Natural killer cell (primary cell): ENCODE measurements at regions not wholly inside any gene's neighbourhood (a gene's known extent, or its start where the extent isn't known, plus 50 kb on each side); places are given as distances from the start of the nearest gene placed in this dataset.

Source experiments
- ATAC-seq, 3 donors: fragments of 150-1000 bp in 2 of 3; fragments of 200-7000 bp in 1 of 3; cut with Tn5 transposase; 1 replicate in 1 of 3; 2 replicates in 2 of 3; pipeline ENCODE4 v1.10.0; 2021; ENCODE audit warnings: mild to moderate bottlenecking in 2 of 3, moderate library complexity in 2 of 3
- DNase-seq, 2 donors: peaks; one replicate each; pipeline versions ENCODE4 v3.0.0 to v3.0.0-alpha.2; 2013 to 2021; ENCODE audit warnings: mixed read lengths in 1 of 2
- H3K27ac ChIP-seq: one replicate; pipeline ENCODE4 v1.5.1; 2013; ENCODE audit warnings: mild to moderate bottlenecking, low read length
- H3K27me3 ChIP-seq: one replicate; pipeline ENCODE4 v1.6.1; 2013; ENCODE audit warnings: low read length; ENCODE audit not compliant: control insufficient read depth, insufficient read depth
- H3K36me3 ChIP-seq: one replicate; pipeline ENCODE4 v1.6.1; 2013; ENCODE audit warnings: low read length; ENCODE audit not compliant: control insufficient read depth, insufficient read depth
- H3K4me1 ChIP-seq: one replicate; pipeline ENCODE4 v1.6.1; 2013; ENCODE audit warnings: low read length; ENCODE audit not compliant: control insufficient read depth, insufficient read depth
- H3K4me3 ChIP-seq: one replicate; pipeline ENCODE4 v1.5.1; 2013; ENCODE audit warnings: low read length
- H3K9me3 ChIP-seq: one replicate; pipeline ENCODE4 v1.6.1; 2013; ENCODE audit warnings: low read length; ENCODE audit not compliant: control insufficient read depth, insufficient read depth
- H3K27ac Mint-ChIP-seq, 2 donors: one replicate each; pipeline ENCODE4 v1.8.0; 2022; ENCODE audit warnings: mild to moderate bottlenecking in 2 of 2, mixed read lengths in 2 of 2, moderate library complexity in 1 of 2
- H3K27me3 Mint-ChIP-seq, 2 donors: one replicate each; pipeline ENCODE4 v1.8.0; 2022; ENCODE audit warnings: low read depth in 2 of 2, mixed read lengths in 2 of 2
- H3K36me3 Mint-ChIP-seq: one replicate; pipeline ENCODE4 v1.8.0; 2022; ENCODE audit warnings: mixed read lengths
- H3K4me1 Mint-ChIP-seq, 2 donors: one replicate each; pipeline ENCODE4 v1.8.0; 2022; ENCODE audit warnings: mixed read lengths in 2 of 2
- H3K4me3 Mint-ChIP-seq: one replicate; pipeline ENCODE4 v1.8.0; 2022; ENCODE audit warnings: mild to moderate bottlenecking, moderate library complexity, mixed read lengths
- H3K9me3 Mint-ChIP-seq, 2 donors: one replicate each; pipeline ENCODE4 v1.8.0; 2022; ENCODE audit warnings: mixed read lengths in 2 of 2
- WGBS: methylation state at CpG from one replicate; pipeline ENCODE4 v1.1.7; 2013; ENCODE audit warnings: missing lambda C conversion rate; ENCODE audit not compliant: insufficient coverage; 5-methylcytosine and 5-hydroxymethylcytosine counted together
- intact Hi-C: fragments of 100-400 bp; cut with micrococcal nuclease; formaldehyde crosslinking; loops from one replicate; pipeline ENCODE4 v1.14.2; 2022
- TF ChIP-seq, protein P1 (sequence below): fragments of 200-600 bp; IDR thresholded peaks from one replicate; pipeline ENCODE4 v1.8.0; 2022; ENCODE audit warnings: antibody characterized with exemption

DNA sequence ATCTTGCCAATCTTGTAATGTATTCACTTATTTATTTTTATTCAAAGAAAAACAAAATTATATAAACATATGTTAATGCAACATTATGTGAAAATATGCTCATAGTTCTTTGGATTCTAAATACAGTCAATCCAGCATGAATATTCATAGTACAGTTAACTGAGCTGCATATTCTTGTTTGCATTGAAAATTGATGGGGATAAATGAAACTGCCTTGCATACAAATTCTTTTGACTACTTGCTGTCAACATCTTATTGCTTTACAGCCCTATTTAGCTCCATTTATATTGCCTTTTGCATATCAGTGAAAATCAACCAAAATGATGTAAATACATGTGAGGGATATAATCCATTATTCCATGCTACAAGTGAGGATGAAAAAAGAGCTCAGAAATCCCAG is 135.3 kb downstream of the CCER1 start:
- Histone ChIP-seq H3K4me1 (no peaks in the 10 kb centered on the region), H3K4me3 (no peak overlapping the region), H3K27ac (no peak overlapping the region), H3K9me3 (peaks cover 3% of the 10 kb centered on the region), H3K36me3 (no peaks in the 10 kb centered on the region), H3K27me3 (no peaks in the 10 kb centered on the region)
- Mint-ChIP-seq H3K4me3 (no peak overlapping the region), H3K36me3 (no peaks in the 10 kb centered on the region), H3K9me3 (peaks cover 2 to 7% of the 10 kb centered on the region in 2 donors), H3K27me3 (no peaks in the 10 kb centered on the region), H3K4me1 (no peaks in the 10 kb centered on the region), H3K27ac (no peak overlapping the region)
- DNase-seq (no peak), ATAC-seq (no peak)
- TF ChIP-seq, protein P1, sequence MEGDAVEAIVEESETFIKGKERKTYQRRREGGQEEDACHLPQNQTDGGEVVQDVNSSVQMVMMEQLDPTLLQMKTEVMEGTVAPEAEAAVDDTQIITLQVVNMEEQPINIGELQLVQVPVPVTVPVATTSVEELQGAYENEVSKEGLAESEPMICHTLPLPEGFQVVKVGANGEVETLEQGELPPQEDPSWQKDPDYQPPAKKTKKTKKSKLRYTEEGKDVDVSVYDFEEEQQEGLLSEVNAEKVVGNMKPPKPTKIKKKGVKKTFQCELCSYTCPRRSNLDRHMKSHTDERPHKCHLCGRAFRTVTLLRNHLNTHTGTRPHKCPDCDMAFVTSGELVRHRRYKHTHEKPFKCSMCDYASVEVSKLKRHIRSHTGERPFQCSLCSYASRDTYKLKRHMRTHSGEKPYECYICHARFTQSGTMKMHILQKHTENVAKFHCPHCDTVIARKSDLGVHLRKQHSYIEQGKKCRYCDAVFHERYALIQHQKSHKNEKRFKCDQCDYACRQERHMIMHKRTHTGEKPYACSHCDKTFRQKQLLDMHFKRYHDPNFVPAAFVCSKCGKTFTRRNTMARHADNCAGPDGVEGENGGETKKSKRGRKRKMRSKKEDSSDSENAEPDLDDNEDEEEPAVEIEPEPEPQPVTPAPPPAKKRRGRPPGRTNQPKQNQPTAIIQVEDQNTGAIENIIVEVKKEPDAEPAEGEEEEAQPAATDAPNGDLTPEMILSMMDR: no peak
- intact Hi-C loops: no loop called here

DNA sequence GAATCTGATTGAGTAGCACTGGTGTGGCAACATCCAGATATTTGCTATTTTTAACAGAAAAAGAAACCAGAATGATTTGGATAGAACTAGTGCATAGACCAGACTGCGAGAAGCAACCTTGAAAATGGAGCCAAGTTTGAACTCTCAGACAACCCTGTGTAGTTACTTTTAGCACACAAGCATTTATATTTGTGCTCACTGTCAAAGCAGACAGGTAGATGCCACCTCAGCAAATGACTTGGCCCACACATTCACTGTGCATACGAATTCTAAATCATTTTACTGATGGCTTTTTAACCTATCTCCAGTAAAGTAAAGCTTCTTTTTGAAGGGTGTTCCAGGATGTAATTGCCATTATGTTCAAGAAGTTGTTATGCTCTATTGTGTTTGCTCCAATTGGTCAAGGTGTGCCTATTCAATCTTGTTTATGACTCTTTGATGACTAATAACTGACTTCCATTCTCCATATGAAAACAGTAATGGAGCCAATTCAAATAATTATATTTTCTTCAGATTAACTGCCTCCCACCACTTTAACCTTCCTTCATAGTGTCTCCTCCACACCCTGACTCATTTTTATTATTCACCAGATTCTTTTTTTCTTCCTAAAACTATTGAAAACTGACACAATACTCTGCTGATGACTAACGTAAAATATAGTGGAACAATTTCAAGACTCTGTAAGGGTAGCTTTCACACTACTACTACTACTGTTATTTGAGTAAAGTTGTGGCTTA is 138.5 kb downstream of the CCER1 start:
- Histone ChIP-seq H3K36me3 (no peaks in the 10 kb centered on the region), H3K27ac (no peak overlapping the region), H3K4me1 (no peaks in the 10 kb centered on the region), H3K9me3 (peaks cover 3% of the 10 kb centered on the region), H3K4me3 (no peak overlapping the region), H3K27me3 (no peaks in the 10 kb centered on the region)
- no peak for ATAC-seq
- H3K36me3 Mint-ChIP-seq: no peaks in the 10 kb centered on the region
- intact Hi-C loops: no loop called here
- DNase-seq: no peak
- no peak overlapping the region for H3K4me3 Mint-ChIP-seq
- TF ChIP-seq, protein P1: no peak
- WGBS: 100% methylated on average over 1 of the region's 3 CpGs
- no peaks in the 10 kb centered on the region for H3K27me3 Mint-ChIP-seq
- H3K4me1 Mint-ChIP-seq: no peaks in the 10 kb centered on the region
- H3K9me3 Mint-ChIP-seq: peaks cover 6 to 8% of the 10 kb centered on the region in 2 donors
- H3K27ac Mint-ChIP-seq: no peak overlapping the region

DNA sequence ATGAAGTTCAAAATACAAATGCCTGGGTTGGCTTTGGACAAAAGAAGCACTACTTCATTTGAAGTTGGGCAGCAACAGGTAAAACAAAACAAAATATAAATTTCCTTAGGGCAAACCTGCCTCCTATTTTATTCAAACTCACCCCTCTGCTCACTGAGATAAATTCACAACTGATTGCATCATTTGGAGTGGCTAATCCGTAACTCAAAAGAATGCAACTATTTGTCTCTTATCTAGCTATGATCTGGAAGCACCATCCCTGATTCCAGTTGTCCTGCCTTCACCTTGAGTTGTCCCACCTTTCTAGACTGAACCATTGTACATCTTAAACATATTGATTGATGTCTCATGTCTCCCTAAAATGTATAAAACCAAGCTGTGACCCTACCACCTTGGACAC is 145.0 kb downstream of the CCER1 start:
- Histone ChIP-seq H3K27ac (no peak overlapping the region), H3K4me1 (no peaks in the 10 kb centered on the region), H3K4me3 (no peak overlapping the region), H3K36me3 (no peaks in the 10 kb centered on the region), H3K27me3 (no peaks in the 10 kb centered on the region), H3K9me3 (no peaks in the 10 kb centered on the region)
- ATAC-seq (no peak), DNase-seq (no peak)
- no peaks in the 10 kb centered on the region for H3K4me1 Mint-ChIP-seq
- intact Hi-C loops: no loop called here
- TF ChIP-seq, protein P1: no peak
- 84% methylated on average over 1 of the region's 1 CpG for WGBS
- no peak overlapping the region for H3K4me3 Mint-ChIP-seq
- no peak overlapping the region for H3K27ac Mint-ChIP-seq
- peaks cover 6 to 7% of the 10 kb centered on the region in 2 donors for H3K9me3 Mint-ChIP-seq
- no peaks in the 10 kb centered on the region for H3K36me3 Mint-ChIP-seq
- no peaks in the 10 kb centered on the region for H3K27me3 Mint-ChIP-seq

DNA sequence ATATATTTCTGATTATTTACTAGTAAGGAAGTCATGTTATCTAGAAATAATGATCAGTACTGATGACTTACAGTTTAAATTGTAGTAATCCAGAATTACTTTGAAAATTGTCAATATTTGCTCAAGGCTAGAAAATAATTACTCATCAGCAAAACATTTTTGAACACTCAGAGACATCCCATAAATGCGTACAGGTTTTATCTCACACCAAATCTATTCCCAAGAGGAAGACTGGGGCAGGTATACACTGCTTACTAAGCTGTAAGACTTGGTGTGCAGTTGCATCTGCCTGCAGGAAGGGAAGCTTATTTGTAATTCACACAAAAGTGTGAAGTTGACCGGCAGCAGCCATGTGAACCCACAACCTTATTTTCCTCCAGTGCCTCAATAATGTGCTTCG is 146.4 kb downstream of the CCER1 start:
- Histone ChIP-seq H3K4me3 (no peak overlapping the region), H3K9me3 (no peaks in the 10 kb centered on the region), H3K36me3 (no peaks in the 10 kb centered on the region), H3K27ac (no peak overlapping the region), H3K4me1 (no peaks in the 10 kb centered on the region), H3K27me3 (no peaks in the 10 kb centered on the region)
- TF ChIP-seq, protein P1: no peak
- Mint-ChIP-seq H3K27ac (no peak overlapping the region), H3K4me1 (no peaks in the 10 kb centered on the region), H3K9me3 (peaks cover 7% of the 10 kb centered on the region in 2 donors), H3K36me3 (no peaks in the 10 kb centered on the region), H3K4me3 (no peak overlapping the region), H3K27me3 (no peaks in the 10 kb centered on the region)
- ATAC-seq: no peak
- WGBS: 83% methylated on average over 2 of the region's 3 CpGs
- no peak for DNase-seq
- intact Hi-C loops: no loop called here
